A673 (cell line): ENCODE measurements at regions not wholly inside any gene's neighbourhood (a gene's known extent, or its start where the extent isn't known, plus 50 kb on each side); places are given as distances from the start of the nearest gene placed in this dataset.

Experiments used
- BruUV-seq: library from RNA; stranded (reverse); fragments of 400-500 nt; replicated peaks from 2 replicates; lab custom pipeline; 2021; lab: Mats Ljungman, UMichigan
- CTCF ChIA-PET: fragments of 300-600 bp; sonication (Branson Sonifier 250); formaldehyde crosslinking; loops from one replicate; lab custom pipeline; 2022; ENCODE audit warnings: antibody characterized with exemption; lab: Charles Lee
- POLR2A ChIA-PET: fragments of 300-600 bp; sonication (Branson Sonifier 250); formaldehyde crosslinking; loops from one replicate; lab custom pipeline; 2022; ENCODE audit warnings: antibody characterized with exemption; ENCODE audit not compliant: low non-redundant PET; lab: Charles Lee
- DNase-seq: peaks from one replicate; pipeline ENCODE4 v3.0.0-alpha.2; 2015; ENCODE audit warnings: low spot score
- H3K27ac ChIP-seq: fragments of 200-600 bp; sonication (generic); 2 replicates; pipeline ENCODE4 v1.5.1; 2016; ENCODE audit warnings: mixed run types, low read depth, mild to moderate bottlenecking, mixed read lengths, antibody characterized with exemption, low read length; ENCODE audit not compliant: poor library complexity, severe bottlenecking
- H3K27me3 ChIP-seq: fragments of 200-600 bp; sonication (generic); replicated peaks from 2 replicates; pipeline ENCODE4 v1.6.1; 2017; ENCODE audit warnings: mixed run types, low read depth, mild to moderate bottlenecking, mixed read lengths, antibody characterized with exemption, low read length; ENCODE audit not compliant: insufficient read depth, poor library complexity
- H3K36me3 ChIP-seq: fragments of 200-600 bp; sonication (generic); 2 replicates; pipeline ENCODE4 v1.6.1; 2016; ENCODE audit warnings: mixed run types, mild to moderate bottlenecking, mixed read lengths, antibody characterized with exemption, low read length; ENCODE audit not compliant: insufficient read depth, poor library complexity, severe bottlenecking
- H3K4me1 ChIP-seq: fragments of 200-600 bp; sonication (generic); 2 replicates; pipeline ENCODE4 v1.6.1; 2017; ENCODE audit warnings: mixed run types, mild to moderate bottlenecking, mixed read lengths, antibody characterized with exemption, low read length; ENCODE audit not compliant: insufficient read depth, poor library complexity, severe bottlenecking
- H3K4me3 ChIP-seq: fragments of 200-600 bp; sonication (generic); 2 replicates; pipeline ENCODE4 v1.5.1; 2016; ENCODE audit warnings: low read depth, mixed run types, mild to moderate bottlenecking, mixed read lengths, low read length; ENCODE audit not compliant: poor library complexity, severe bottlenecking
- H3K9me3 ChIP-seq: fragments of 200-600 bp; sonication (generic); 2 replicates; pipeline ENCODE4 v1.6.1; 2016; ENCODE audit warnings: mixed run types, low read depth, mild to moderate bottlenecking, mixed read lengths, antibody characterized with exemption, low read length; ENCODE audit not compliant: poor library complexity, severe bottlenecking
- CTCF ChIP-seq: fragments of 300-800, 200-600 bp; sonication (generic); conservative IDR thresholded peaks from 2 replicates; pipeline ENCODE4 v1.5.1; 2017; ENCODE audit warnings: low read depth, mild to moderate bottlenecking, antibody characterized with exemption, low read length, moderate library complexity, mixed read lengths
- EZH2 ChIP-seq: fragments of 200-600 bp; sonication (generic); IDR thresholded peaks from 2 replicates; pipeline ENCODE4 v1.6.1; 2017; ENCODE audit warnings: borderline replicate concordance, low read depth, mild to moderate bottlenecking, mixed read lengths, antibody characterized with exemption, low read length; ENCODE audit not compliant: poor library complexity, severe bottlenecking
- intact Hi-C: fragments of 100-400 bp; cut with micrococcal nuclease; formaldehyde crosslinking; loops from one replicate; pipeline ENCODE4 v1.10.0; 2022; ENCODE audit not compliant: unreplicated experiment

GRCh38 chr3:168864107-168865021, 768.6 kb upstream of the GOLIM4 start:
- Histone ChIP-seq H3K27ac (no peak overlapping the region), H3K27me3 (peaks cover 88% of the 10 kb centered on the region), H3K9me3 (no peaks in the 10 kb centered on the region), H3K36me3 (no peaks in the 10 kb centered on the region), H3K4me3 (no peak overlapping the region), H3K4me1 (no peaks in the 10 kb centered on the region)
- ChIA-PET CTCF (interaction anchor here (0.6 to 1.5 kb wide), 7 partner anchors 12 to 880 kb away, joined by 3 to 6 read pairs (median 4); no protein-coding TSS in a partner anchor), POLR2A (no interaction called here)
- intact Hi-C loops, result loop anchor here (5.0 kb wide), 2 partner anchors 803 to 878 kb away; no protein-coding TSS in a partner anchor
- no TSS peak for BruUV-seq
- TF ChIP-seq CTCF (no peak), EZH2 (no peak)
- DNase-seq, result no peak

GRCh38 chr3:168863561-168863960, 767.8 kb upstream of the GOLIM4 start:
- H3K4me3 ChIP-seq, result no peak overlapping the region
- no peaks in the 10 kb centered on the region for H3K9me3 ChIP-seq
- H3K36me3 ChIP-seq, result no peaks in the 10 kb centered on the region
- CTCF ChIA-PET, result no interaction called here
- H3K27me3 ChIP-seq, result peaks cover 87% of the 10 kb centered on the region
- no peak overlapping the region for H3K27ac ChIP-seq
- BruUV-seq, result no TSS peak
- POLR2A ChIA-PET, result no interaction called here
- intact Hi-C loops, result no loop called here
- TF ChIP-seq EZH2 (no peak), CTCF (no peak)
- no peaks in the 10 kb centered on the region for H3K4me1 ChIP-seq
- DNase-seq, result no peak

- intact Hi-C loops, result no loop called here
- no TSS peak for BruUV-seq
- no peaks in the 10 kb centered on the region for H3K36me3 ChIP-seq
- TF ChIP-seq EZH2 (no peak), CTCF (no peak)
- H3K9me3 ChIP-seq, result no peaks in the 10 kb centered on the region
- CTCF ChIA-PET, result no interaction called here
- no peaks in the 10 kb centered on the region for H3K4me1 ChIP-seq
- no peak overlapping the region for H3K4me3 ChIP-seq
- no peak for DNase-seq
- POLR2A ChIA-PET, result no interaction called here
- no peak overlapping the region for H3K27ac ChIP-seq
- H3K27me3 ChIP-seq, result peaks cover 82% of the 10 kb centered on the region
Observed at GRCh38 chr3:168862466-168862865, 766.7 kb upstream of the GOLIM4 start.
